ENCODE measurements at regions not wholly inside any gene's neighbourhood (a gene's known extent, or its start where the extent isn't known, plus 50 kb on each side); places are given as distances from the start of the nearest gene placed in this dataset.
"Not testable (repeated sequence)": the region's sequence is repeated elsewhere in the genome, so short reads cannot be mapped to it uniquely, and the experiment has no call there.

DNA sequence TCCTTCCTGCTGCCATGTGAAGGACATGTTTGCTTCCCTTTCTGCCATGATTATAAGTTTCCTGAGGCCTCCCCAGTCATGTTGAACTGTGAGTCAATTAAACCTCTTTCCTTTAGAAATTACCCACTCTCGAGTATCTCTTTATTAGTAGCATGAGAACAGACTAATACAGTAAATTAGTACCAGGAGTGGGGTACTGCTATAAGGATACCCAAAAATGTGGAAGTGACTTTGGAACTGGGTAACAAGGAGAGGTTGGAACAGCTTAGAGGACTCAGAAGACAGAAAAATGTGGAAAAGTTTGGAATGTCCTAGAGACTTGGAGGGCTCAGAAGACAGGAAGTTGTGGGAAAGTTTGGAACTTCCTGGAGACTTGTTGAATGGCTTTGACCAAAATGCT, 283.0 kb upstream of the DEPDC1 start:
- not testable (repeated sequence) for TF ChIP-seq POLR2AphosphoS5 (IDR thresholded peaks at IDR 0.05; ENCODE audit: low read depth, low read length); POLR2A (IDR thresholded peaks at IDR 0.05; ENCODE audit: low read depth, low read length); TAF1 (IDR thresholded peaks at IDR 0.05; ENCODE audit: borderline replicate concordance, low read depth, low read length)

Data from GM12892 (cell line).